ENCODE measurements at regions not wholly inside any gene's neighbourhood (a gene's known extent, or its start where the extent isn't known, plus 50 kb on each side); places are given as distances from the start of the nearest gene placed in this dataset.
A peak's percentile ranks its signal among the peaks of the same experiment; 100 is the strongest.

DNA sequence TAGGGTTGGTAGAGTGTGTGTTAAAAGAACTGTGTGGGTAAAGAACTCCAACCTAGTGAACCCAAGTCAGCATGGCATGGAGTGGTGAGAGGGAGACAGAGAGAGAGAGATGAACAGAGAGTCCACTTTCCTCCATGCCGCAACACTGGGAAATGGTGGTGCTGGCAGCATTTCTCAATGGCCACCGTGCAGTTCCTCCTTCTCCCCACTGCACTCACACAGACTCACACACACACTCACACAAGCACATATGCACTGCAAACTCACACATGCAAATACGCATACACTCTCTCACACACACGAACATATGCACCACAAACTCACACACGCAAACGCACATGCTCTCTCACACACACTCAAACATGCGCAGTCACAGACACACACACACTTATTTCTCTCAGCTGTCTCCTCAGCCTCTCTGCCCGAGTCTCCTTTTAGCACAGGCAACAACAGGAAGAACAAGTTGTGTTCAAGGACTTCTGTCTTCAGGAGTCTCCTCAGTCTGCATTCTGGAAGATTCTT, 66.5 kb upstream of the LY86 start:
- no peak overlapping the region for H3K4me3 ChIP-seq (ENCODE audit: low read length)
- H3K36me3 Mint-ChIP-seq: peaks cover 0 to 4% (median 0%) of the 10 kb centered on the region in 3 donors
- no peak overlapping the region for H3K4me3 Mint-ChIP-seq
- no peaks in the 10 kb centered on the region for H3K36me3 ChIP-seq (ENCODE audit: insufficient read depth, low read length)
- H3K4me1 Mint-ChIP-seq: peaks cover 0 to 8% (median 0%) of the 10 kb centered on the region in 3 donors
- H3K4me1 ChIP-seq (ENCODE audit: insufficient read depth, low read length): no peaks in the 10 kb centered on the region
- no peak for DNase-seq
- POLR2A ChIA-PET: no interaction called here
- peaks cover 4% of the 10 kb centered on the region for H3K27me3 ChIP-seq (ENCODE audit: insufficient read depth, low read length, poor library complexity, severe bottlenecking)
- no peak overlapping the region for H3K27ac ChIP-seq (ENCODE audit: low read depth, low read length)
- H3K27ac Mint-ChIP-seq: no peak overlapping the region
- H3K9me3 Mint-ChIP-seq: no peaks in the 10 kb centered on the region
- no peaks in the 10 kb centered on the region for H3K9me3 ChIP-seq (ENCODE audit: low read length)
- H3K27me3 Mint-ChIP-seq: peaks cover 39 to 89% of the 10 kb centered on the region in 2 donors
- CTCF ChIA-PET: interaction anchor here (1.3 kb wide), 1 partner anchor 24 kb away, joined by 3 read pairs; no protein-coding TSS in a partner anchor

- no peaks in the 10 kb centered on the region for H3K4me1 ChIP-seq (ENCODE audit: insufficient read depth, low read length)
- no peak overlapping the region for H3K27ac Mint-ChIP-seq
- peaks cover 0 to 4% (median 0%) of the 10 kb centered on the region in 3 donors for H3K36me3 Mint-ChIP-seq
- H3K27ac ChIP-seq (ENCODE audit: low read depth, low read length): no peak overlapping the region
- peaks cover 40 to 90% of the 10 kb centered on the region in 2 donors for H3K27me3 Mint-ChIP-seq
- H3K27me3 ChIP-seq (ENCODE audit: insufficient read depth, low read length, poor library complexity, severe bottlenecking): peaks cover 4% of the 10 kb centered on the region
- no peaks in the 10 kb centered on the region for H3K36me3 ChIP-seq (ENCODE audit: insufficient read depth, low read length)
- no peak for DNase-seq
- no peaks in the 10 kb centered on the region for H3K9me3 ChIP-seq (ENCODE audit: low read length)
- CTCF ChIA-PET: no interaction called here
- peaks cover 0 to 6% (median 0%) of the 10 kb centered on the region in 3 donors for H3K4me1 Mint-ChIP-seq
- H3K4me3 ChIP-seq (ENCODE audit: low read length): no peak overlapping the region
- POLR2A ChIA-PET: no interaction called here
- no peaks in the 10 kb centered on the region for H3K9me3 Mint-ChIP-seq
- no peak overlapping the region for H3K4me3 Mint-ChIP-seq
These were observed 65.8 kb upstream of the LY86 start for GRCh38 chr6:6522709-6523108.

DNA sequence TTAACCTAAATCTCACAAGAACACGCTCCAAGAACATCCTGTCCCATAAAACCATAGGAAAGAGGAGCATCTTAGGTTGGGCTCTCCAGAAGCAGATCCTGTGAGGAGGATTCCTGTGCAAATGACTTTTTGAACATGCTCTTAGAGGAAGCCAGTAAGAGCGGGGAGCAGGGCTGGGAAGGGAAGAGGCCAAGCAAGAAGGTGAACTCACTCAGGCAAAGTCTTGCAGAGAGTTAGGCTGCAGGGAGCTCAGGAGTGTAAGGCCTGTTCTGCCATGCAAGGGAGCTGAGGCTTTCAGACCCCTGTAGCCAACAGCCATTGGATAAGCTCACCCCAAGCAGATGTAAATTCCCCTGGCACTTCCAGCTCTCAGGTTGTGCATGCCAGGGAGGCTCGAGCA, 63.6 kb upstream of the LY86 start:
- Histone ChIP-seq H3K4me1 (ENCODE audit: insufficient read depth, low read length) (no peaks in the 10 kb centered on the region), H3K27ac (ENCODE audit: low read depth, low read length) (no peak overlapping the region), H3K36me3 (ENCODE audit: insufficient read depth, low read length) (no peaks in the 10 kb centered on the region), H3K4me3 (ENCODE audit: low read length) (no peak overlapping the region), H3K9me3 (ENCODE audit: low read length) (no peaks in the 10 kb centered on the region), H3K27me3 (ENCODE audit: insufficient read depth, low read length, poor library complexity, severe bottlenecking) (no peaks in the 10 kb centered on the region)
- peaks cover 0 to 4% (median 0%) of the 10 kb centered on the region in 3 donors for H3K36me3 Mint-ChIP-seq
- no peak overlapping the region for H3K27ac Mint-ChIP-seq
- H3K4me1 Mint-ChIP-seq: no peaks in the 10 kb centered on the region
- H3K4me3 Mint-ChIP-seq: no peak overlapping the region
- H3K27me3 Mint-ChIP-seq: peaks cover 41 to 85% of the 10 kb centered on the region in 2 donors
- CTCF ChIA-PET: no interaction called here
- no peaks in the 10 kb centered on the region for H3K9me3 Mint-ChIP-seq
- POLR2A ChIA-PET: no interaction called here
- no peak for DNase-seq

DNA sequence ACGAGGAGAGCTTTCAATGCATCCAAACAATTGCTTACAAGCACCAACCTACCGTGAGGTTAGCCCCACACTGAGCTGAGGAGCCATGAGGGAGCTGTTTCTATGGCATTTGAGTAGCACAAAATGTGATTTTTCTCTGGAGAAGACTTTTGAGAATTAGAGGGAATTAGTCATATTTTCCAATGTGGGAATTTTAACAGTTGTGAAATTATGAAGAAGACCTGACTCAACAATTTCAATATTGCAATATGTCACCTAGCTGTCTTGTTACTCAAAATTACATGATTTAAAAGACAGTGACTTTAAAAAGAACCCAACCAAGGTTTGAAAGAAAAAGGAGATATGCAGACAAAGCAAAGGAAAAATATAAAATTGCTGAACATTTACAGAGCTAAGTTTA, 62.6 kb upstream of the LY86 start:
- Histone ChIP-seq H3K9me3 (ENCODE audit: low read length) (no peaks in the 10 kb centered on the region), H3K4me3 (ENCODE audit: low read length) (no peak overlapping the region), H3K27ac (ENCODE audit: low read depth, low read length) (no peak overlapping the region), H3K27me3 (ENCODE audit: insufficient read depth, low read length, poor library complexity, severe bottlenecking) (no peaks in the 10 kb centered on the region), H3K36me3 (ENCODE audit: insufficient read depth, low read length) (no peaks in the 10 kb centered on the region), H3K4me1 (ENCODE audit: insufficient read depth, low read length) (no peaks in the 10 kb centered on the region)
- ChIA-PET POLR2A (no interaction called here), CTCF (no interaction called here)
- H3K4me3 Mint-ChIP-seq: no peak overlapping the region
- no peak for DNase-seq
- peaks cover 45 to 84% of the 10 kb centered on the region in 2 donors for H3K27me3 Mint-ChIP-seq
- no peaks in the 10 kb centered on the region for H3K4me1 Mint-ChIP-seq
- peaks cover 0 to 4% (median 0%) of the 10 kb centered on the region in 3 donors for H3K36me3 Mint-ChIP-seq
- H3K9me3 Mint-ChIP-seq: no peaks in the 10 kb centered on the region
- peak overlapping the region in 1 of 8 donors; percentile 24 for H3K27ac Mint-ChIP-seq

DNA sequence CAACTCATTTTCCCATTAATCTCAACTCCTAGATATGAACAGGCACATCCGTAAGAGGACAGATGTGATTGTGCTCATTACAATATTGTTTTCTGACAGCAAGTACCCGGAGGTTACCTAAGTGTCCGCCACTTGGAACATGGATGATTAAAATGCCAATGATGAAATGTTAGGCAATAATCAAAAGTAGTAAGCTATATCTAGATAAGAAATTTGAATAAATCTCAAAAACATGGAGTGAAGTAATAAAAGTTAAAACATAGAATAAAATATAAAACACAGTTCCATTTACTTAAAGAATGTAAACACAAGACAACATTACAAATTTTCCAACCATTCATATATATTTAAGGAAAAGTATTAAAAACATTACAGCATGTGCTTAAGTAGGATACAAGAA, 59.2 kb upstream of the LY86 start:
- Histone ChIP-seq H3K4me3 (ENCODE audit: low read length) (no peak overlapping the region), H3K27me3 (ENCODE audit: insufficient read depth, low read length, poor library complexity, severe bottlenecking) (no peaks in the 10 kb centered on the region), H3K4me1 (ENCODE audit: insufficient read depth, low read length) (no peaks in the 10 kb centered on the region), H3K36me3 (ENCODE audit: insufficient read depth, low read length) (no peaks in the 10 kb centered on the region), H3K27ac (ENCODE audit: low read depth, low read length) (no peak overlapping the region), H3K9me3 (ENCODE audit: low read length) (no peaks in the 10 kb centered on the region)
- CTCF ChIA-PET: interaction anchor here (2.0 kb wide), 1 partner anchor 18 kb away, joined by 5 read pairs; no protein-coding TSS in a partner anchor
- Mint-ChIP-seq H3K27ac (peak overlapping the region in 1 of 8 donors; percentile 23), H3K4me3 (no peak overlapping the region), H3K27me3 (peaks cover 27 to 68% of the 10 kb centered on the region in 2 donors), H3K9me3 (no peaks in the 10 kb centered on the region), H3K36me3 (no peaks in the 10 kb centered on the region), H3K4me1 (no peaks in the 10 kb centered on the region)
- POLR2A ChIA-PET: no interaction called here
- DNase-seq: no peak

- Histone ChIP-seq H3K4me1 (ENCODE audit: insufficient read depth, low read length) (no peaks in the 10 kb centered on the region), H3K27ac (ENCODE audit: low read depth, low read length) (no peak overlapping the region), H3K9me3 (ENCODE audit: low read length) (no peaks in the 10 kb centered on the region), H3K27me3 (ENCODE audit: insufficient read depth, low read length, poor library complexity, severe bottlenecking) (no peaks in the 10 kb centered on the region), H3K36me3 (ENCODE audit: insufficient read depth, low read length) (no peaks in the 10 kb centered on the region), H3K4me3 (ENCODE audit: low read length) (no peak overlapping the region)
- H3K27ac Mint-ChIP-seq: no peak overlapping the region
- H3K27me3 Mint-ChIP-seq: peaks cover 15 to 45% of the 10 kb centered on the region in 2 donors
- no peaks in the 10 kb centered on the region for H3K9me3 Mint-ChIP-seq
- H3K36me3 Mint-ChIP-seq: no peaks in the 10 kb centered on the region
- ChIA-PET POLR2A (no interaction called here), CTCF (no interaction called here)
- peaks cover 0 to 5% (median 1%) of the 10 kb centered on the region in 3 donors for H3K4me1 Mint-ChIP-seq
- no peak for DNase-seq
- H3K4me3 Mint-ChIP-seq: no peak overlapping the region
These were observed 55.3 kb upstream of the LY86 start for GRCh38 chr6:6533176-6533575.

DNA sequence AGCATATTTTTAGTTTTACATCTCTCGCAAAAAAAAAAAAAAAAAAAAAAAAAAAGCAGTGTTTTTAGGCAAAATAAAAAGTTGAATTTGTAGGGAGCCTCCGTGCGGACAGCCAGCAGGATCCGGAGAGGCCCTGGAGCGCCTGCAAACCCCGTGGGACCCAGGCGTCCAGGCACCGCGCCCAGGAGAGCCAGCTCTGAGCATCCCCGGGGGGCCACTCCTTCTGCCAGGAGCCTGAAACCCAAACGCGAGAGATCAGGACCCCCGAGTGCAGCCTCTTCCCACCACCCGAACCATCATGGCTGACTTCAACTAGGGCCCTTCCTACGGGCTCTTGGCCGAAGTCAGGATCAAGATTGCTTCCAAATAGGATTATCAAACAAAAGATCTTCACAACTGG, 54.1 kb upstream of the LY86 start:
- H3K4me1 ChIP-seq (ENCODE audit: insufficient read depth, low read length): no peaks in the 10 kb centered on the region
- no peaks in the 10 kb centered on the region for H3K36me3 Mint-ChIP-seq
- H3K27ac Mint-ChIP-seq: no peak overlapping the region
- H3K9me3 ChIP-seq (ENCODE audit: low read length): no peaks in the 10 kb centered on the region
- ChIA-PET CTCF (interaction anchor here (2.5 kb wide), 1 partner anchor 13 kb away, joined by 10 read pairs; no protein-coding TSS in a partner anchor), POLR2A (no interaction called here)
- H3K27ac ChIP-seq (ENCODE audit: low read depth, low read length): no peak overlapping the region
- peaks cover 0 to 9% (median 5%) of the 10 kb centered on the region in 3 donors for H3K4me1 Mint-ChIP-seq
- no peaks in the 10 kb centered on the region for H3K9me3 Mint-ChIP-seq
- H3K4me3 Mint-ChIP-seq: no peak overlapping the region
- H3K4me3 ChIP-seq (ENCODE audit: low read length): no peak overlapping the region
- no peak for DNase-seq
- no peaks in the 10 kb centered on the region for H3K36me3 ChIP-seq (ENCODE audit: insufficient read depth, low read length)
- H3K27me3 ChIP-seq (ENCODE audit: insufficient read depth, low read length, poor library complexity, severe bottlenecking): no peaks in the 10 kb centered on the region
- H3K27me3 Mint-ChIP-seq: peaks cover 10 to 41% of the 10 kb centered on the region in 2 donors

GRCh38 chr6:6537488-6538260, 50.8 kb upstream of the LY86 start:
- DNase-seq: no peak
- no peak overlapping the region for H3K4me3 Mint-ChIP-seq
- ChIA-PET CTCF (interaction anchor here (1.8 kb wide), 1 partner anchor 9 kb away, joined by 5 read pairs; no protein-coding TSS in a partner anchor), POLR2A (no interaction called here)
- Histone ChIP-seq H3K9me3 (ENCODE audit: low read length) (no peaks in the 10 kb centered on the region), H3K27ac (ENCODE audit: low read depth, low read length) (no peak overlapping the region), H3K4me1 (ENCODE audit: insufficient read depth, low read length) (no peaks in the 10 kb centered on the region), H3K27me3 (ENCODE audit: insufficient read depth, low read length, poor library complexity, severe bottlenecking) (no peaks in the 10 kb centered on the region), H3K36me3 (ENCODE audit: insufficient read depth, low read length) (no peaks in the 10 kb centered on the region), H3K4me3 (ENCODE audit: low read length) (no peak overlapping the region)
- peaks cover 0 to 9% (median 5%) of the 10 kb centered on the region in 3 donors for H3K4me1 Mint-ChIP-seq
- peaks cover 0 to 2% (median 0%) of the 10 kb centered on the region in 5 donors for H3K9me3 Mint-ChIP-seq
- no peaks in the 10 kb centered on the region for H3K36me3 Mint-ChIP-seq
- peak overlapping the region in 1 of 8 donors; percentile 58 for H3K27ac Mint-ChIP-seq
- H3K27me3 Mint-ChIP-seq: peaks cover 11 to 29% of the 10 kb centered on the region in 2 donors
